CD4-positive, alpha-beta T cell treated with Interleukin-10 for 1 hour (primary cell): ENCODE measurements at regions not wholly inside any gene's neighbourhood (a gene's known extent, or its start where the extent isn't known, plus 50 kb on each side); places are given as distances from the start of the nearest gene placed in this dataset.

Experiments used
- DNase-seq: peaks from one replicate; pipeline ENCODE4 v3.0.0-alpha.2; 2020

- no peak for DNase-seq
Measured at GRCh38 chr5:107325866-107326265, 344.9 kb downstream of the EFNA5 start.

- no peak for DNase-seq
Measured at GRCh38 chr5:107324809-107325208, 345.9 kb downstream of the EFNA5 start.

GRCh38 chr5:107324071-107324470 is 346.7 kb downstream of the EFNA5 start:
- DNase-seq = no peak

- DNase-seq = no peak
Measured at GRCh38 chr5:107323536-107323935, 347.2 kb downstream of the EFNA5 start.

GRCh38 chr5:107322936-107323335 is 347.8 kb downstream of the EFNA5 start:
- DNase-seq = no peak

GRCh38 chr5:107321906-107322305 is 348.8 kb downstream of the EFNA5 start:
- DNase-seq = no peak

GRCh38 chr5:107320846-107321245 is 349.9 kb downstream of the EFNA5 start:
- DNase-seq = no peak

- no peak for DNase-seq
Measured at GRCh38 chr5:107320376-107320775, 350.4 kb downstream of the EFNA5 start.

GRCh38 chr5:107319901-107320300 is 350.8 kb downstream of the EFNA5 start:
- no peak for DNase-seq

GRCh38 chr5:107314330-107314729 is 356.4 kb downstream of the EFNA5 start:
- no peak for DNase-seq

GRCh38 chr5:107313921-107314320 is 356.8 kb downstream of the EFNA5 start:
- DNase-seq = no peak

- DNase-seq = no peak
Measured at GRCh38 chr5:107313098-107313497, 357.6 kb downstream of the EFNA5 start.

- no peak for DNase-seq
Measured at GRCh38 chr5:107310181-107310580, 360.6 kb downstream of the EFNA5 start.

- DNase-seq = no peak
Measured at GRCh38 chr5:107306594-107306993, 364.1 kb downstream of the EFNA5 start.

- DNase-seq = no peak
Measured at GRCh38 chr5:107306002-107306401, 364.7 kb downstream of the EFNA5 start.

GRCh38 chr5:107304684-107305083 is 366.1 kb downstream of the EFNA5 start:
- DNase-seq = no peak

GRCh38 chr5:107303171-107303968 is 367.4 kb downstream of the EFNA5 start:
- no peak for DNase-seq

GRCh38 chr5:107302441-107302840 is 368.3 kb downstream of the EFNA5 start:
- DNase-seq = no peak

- DNase-seq = no peak
Measured at GRCh38 chr5:107301999-107302398, 368.7 kb downstream of the EFNA5 start.

- DNase-seq = no peak
Measured at GRCh38 chr5:107300721-107301327, 369.9 kb downstream of the EFNA5 start.

GRCh38 chr5:107296572-107296971 is 374.2 kb downstream of the EFNA5 start:
- peak; percentile 3 for DNase-seq

GRCh38 chr5:107295914-107296313 is 374.8 kb downstream of the EFNA5 start:
- DNase-seq = no peak

GRCh38 chr5:107294669-107295068 is 376.1 kb downstream of the EFNA5 start:
- DNase-seq = no peak

GRCh38 chr5:107294211-107294550 is 376.6 kb downstream of the EFNA5 start:
- no peak for DNase-seq
